ENCODE measurements at regions not wholly inside any gene's neighbourhood (a gene's known extent, or its start where the extent isn't known, plus 50 kb on each side); places are given as distances from the start of the nearest gene placed in this dataset.

- Histone ChIP-seq H3K9ac (ENCODE audit: low read length) (no peak overlapping the region), H3K4me3 (ENCODE audit: low read length) (no peak overlapping the region), H3K36me3 (ENCODE audit: control insufficient read depth, insufficient read depth, low read length) (no peaks in the 10 kb centered on the region), H3K4me1 (ENCODE audit: control insufficient read depth, insufficient read depth, low read length) (no peaks in the 10 kb centered on the region), H3K27me3 (ENCODE audit: control insufficient read depth, insufficient read depth, low read length) (no peaks in the 10 kb centered on the region), H3K9me3 (ENCODE audit: control insufficient read depth, low read length) (no peaks in the 10 kb centered on the region)
These were observed 528.0 kb downstream of the DACH1 start for GRCh38 chr13:71339005-71339404.

- Histone ChIP-seq H3K9me3 (ENCODE audit: control insufficient read depth, low read length) (no peaks in the 10 kb centered on the region), H3K4me1 (ENCODE audit: control insufficient read depth, insufficient read depth, low read length) (no peaks in the 10 kb centered on the region), H3K27me3 (ENCODE audit: control insufficient read depth, insufficient read depth, low read length) (no peaks in the 10 kb centered on the region), H3K36me3 (ENCODE audit: control insufficient read depth, insufficient read depth, low read length) (no peaks in the 10 kb centered on the region), H3K4me3 (ENCODE audit: low read length) (no peak overlapping the region), H3K9ac (ENCODE audit: low read length) (no peak overlapping the region)
These were observed 528.9 kb downstream of the DACH1 start for GRCh38 chr13:71338070-71338469.

GRCh38 chr13:71327266-71327665, 539.7 kb downstream of the DACH1 start:
- Histone ChIP-seq H3K4me1 (ENCODE audit: control insufficient read depth, insufficient read depth, low read length) (no peaks in the 10 kb centered on the region), H3K4me3 (ENCODE audit: low read length) (no peak overlapping the region), H3K9me3 (ENCODE audit: control insufficient read depth, low read length) (no peaks in the 10 kb centered on the region), H3K9ac (ENCODE audit: low read length) (no peak overlapping the region), H3K27me3 (ENCODE audit: control insufficient read depth, insufficient read depth, low read length) (no peaks in the 10 kb centered on the region), H3K36me3 (ENCODE audit: control insufficient read depth, insufficient read depth, low read length) (no peaks in the 10 kb centered on the region)

- H3K36me3 ChIP-seq (ENCODE audit: control insufficient read depth, insufficient read depth, low read length) = no peaks in the 10 kb centered on the region
These were observed 541.4 kb downstream of the DACH1 start for GRCh38 chr13:71325556-71325955.

GRCh38 chr13:71323266-71323665, 543.7 kb downstream of the DACH1 start:
- no peaks in the 10 kb centered on the region for H3K4me1 ChIP-seq (ENCODE audit: control insufficient read depth, insufficient read depth, low read length)
- no peak overlapping the region for H3K9ac ChIP-seq (ENCODE audit: low read length)
- no peaks in the 10 kb centered on the region for H3K36me3 ChIP-seq (ENCODE audit: control insufficient read depth, insufficient read depth, low read length)
- H3K27me3 ChIP-seq (ENCODE audit: control insufficient read depth, insufficient read depth, low read length) = no peaks in the 10 kb centered on the region
- no peak overlapping the region for H3K4me3 ChIP-seq (ENCODE audit: low read length)
- no peaks in the 10 kb centered on the region for H3K9me3 ChIP-seq (ENCODE audit: control insufficient read depth, low read length)

More at GRCh38 chr13:71325556-71325955, 541.4 kb downstream of the DACH1 start:
- Histone ChIP-seq H3K9me3 (ENCODE audit: control insufficient read depth, low read length) (no peaks in the 10 kb centered on the region), H3K4me1 (ENCODE audit: control insufficient read depth, insufficient read depth, low read length) (no peaks in the 10 kb centered on the region), H3K27me3 (ENCODE audit: control insufficient read depth, insufficient read depth, low read length) (no peaks in the 10 kb centered on the region), H3K4me3 (ENCODE audit: low read length) (no peak overlapping the region), H3K9ac (ENCODE audit: low read length) (no peak overlapping the region)

- no peaks in the 10 kb centered on the region for H3K9me3 ChIP-seq (ENCODE audit: control insufficient read depth, low read length)
- no peak overlapping the region for H3K4me3 ChIP-seq (ENCODE audit: low read length)
- no peak overlapping the region for H3K9ac ChIP-seq (ENCODE audit: low read length)
- H3K4me1 ChIP-seq (ENCODE audit: control insufficient read depth, insufficient read depth, low read length) = no peaks in the 10 kb centered on the region
- no peaks in the 10 kb centered on the region for H3K36me3 ChIP-seq (ENCODE audit: control insufficient read depth, insufficient read depth, low read length)
- no peaks in the 10 kb centered on the region for H3K27me3 ChIP-seq (ENCODE audit: control insufficient read depth, insufficient read depth, low read length)
These were observed 546.6 kb downstream of the DACH1 start for GRCh38 chr13:71320452-71320851.

GRCh38 chr13:71316792-71317363, 550.1 kb downstream of the DACH1 start:
- Histone ChIP-seq H3K4me3 (ENCODE audit: low read length) (no peak overlapping the region), H3K4me1 (ENCODE audit: control insufficient read depth, insufficient read depth, low read length) (no peaks in the 10 kb centered on the region), H3K36me3 (ENCODE audit: control insufficient read depth, insufficient read depth, low read length) (no peaks in the 10 kb centered on the region), H3K9ac (ENCODE audit: low read length) (no peak overlapping the region), H3K27me3 (ENCODE audit: control insufficient read depth, insufficient read depth, low read length) (no peaks in the 10 kb centered on the region), H3K9me3 (ENCODE audit: control insufficient read depth, low read length) (no peaks in the 10 kb centered on the region)

- no peaks in the 10 kb centered on the region for H3K27me3 ChIP-seq (ENCODE audit: control insufficient read depth, insufficient read depth, low read length)
- H3K9ac ChIP-seq (ENCODE audit: low read length) = no peak overlapping the region
- H3K4me3 ChIP-seq (ENCODE audit: low read length) = no peak overlapping the region
- H3K9me3 ChIP-seq (ENCODE audit: control insufficient read depth, low read length) = no peaks in the 10 kb centered on the region
- H3K4me1 ChIP-seq (ENCODE audit: control insufficient read depth, insufficient read depth, low read length) = no peaks in the 10 kb centered on the region
- H3K36me3 ChIP-seq (ENCODE audit: control insufficient read depth, insufficient read depth, low read length) = no peaks in the 10 kb centered on the region
These were observed 554.1 kb downstream of the DACH1 start for GRCh38 chr13:71312923-71313322.

GRCh38 chr13:71309905-71310304, 557.1 kb downstream of the DACH1 start:
- no peaks in the 10 kb centered on the region for H3K36me3 ChIP-seq (ENCODE audit: control insufficient read depth, insufficient read depth, low read length)
- H3K4me3 ChIP-seq (ENCODE audit: low read length) = no peak overlapping the region
- H3K9ac ChIP-seq (ENCODE audit: low read length) = no peak overlapping the region

GRCh38 chr13:71306821-71307220, 560.2 kb downstream of the DACH1 start:
- Histone ChIP-seq H3K4me1 (ENCODE audit: control insufficient read depth, insufficient read depth, low read length) (peaks cover 5% of the 10 kb centered on the region), H3K27me3 (ENCODE audit: control insufficient read depth, insufficient read depth, low read length) (no peaks in the 10 kb centered on the region), H3K36me3 (ENCODE audit: control insufficient read depth, insufficient read depth, low read length) (no peaks in the 10 kb centered on the region)

More at GRCh38 chr13:71309905-71310304, 557.1 kb downstream of the DACH1 start:
- Histone ChIP-seq H3K4me1 (ENCODE audit: control insufficient read depth, insufficient read depth, low read length) (peaks cover under 1% of the 10 kb centered on the region), H3K9me3 (ENCODE audit: control insufficient read depth, low read length) (no peaks in the 10 kb centered on the region), H3K27me3 (ENCODE audit: control insufficient read depth, insufficient read depth, low read length) (no peaks in the 10 kb centered on the region)

GRCh38 chr13:71304861-71305260, 562.1 kb downstream of the DACH1 start:
- Histone ChIP-seq H3K9me3 (ENCODE audit: control insufficient read depth, low read length) (no peaks in the 10 kb centered on the region), H3K27me3 (ENCODE audit: control insufficient read depth, insufficient read depth, low read length) (no peaks in the 10 kb centered on the region), H3K9ac (ENCODE audit: low read length) (no peak overlapping the region), H3K4me1 (ENCODE audit: control insufficient read depth, insufficient read depth, low read length) (peaks cover 5% of the 10 kb centered on the region), H3K4me3 (ENCODE audit: low read length) (no peak overlapping the region), H3K36me3 (ENCODE audit: control insufficient read depth, insufficient read depth, low read length) (no peaks in the 10 kb centered on the region)

More at GRCh38 chr13:71306821-71307220, 560.2 kb downstream of the DACH1 start:
- Histone ChIP-seq H3K4me3 (ENCODE audit: low read length) (no peak overlapping the region), H3K9me3 (ENCODE audit: control insufficient read depth, low read length) (no peaks in the 10 kb centered on the region), H3K9ac (ENCODE audit: low read length) (no peak overlapping the region)

- no peaks in the 10 kb centered on the region for H3K9me3 ChIP-seq (ENCODE audit: control insufficient read depth, low read length)
- no peak overlapping the region for H3K4me3 ChIP-seq (ENCODE audit: low read length)
- no peak overlapping the region for H3K9ac ChIP-seq (ENCODE audit: low read length)
- peaks cover 5% of the 10 kb centered on the region for H3K4me1 ChIP-seq (ENCODE audit: control insufficient read depth, insufficient read depth, low read length)
- no peaks in the 10 kb centered on the region for H3K27me3 ChIP-seq (ENCODE audit: control insufficient read depth, insufficient read depth, low read length)
- no peaks in the 10 kb centered on the region for H3K36me3 ChIP-seq (ENCODE audit: control insufficient read depth, insufficient read depth, low read length)
These were observed 563.9 kb downstream of the DACH1 start for GRCh38 chr13:71303144-71303543.

GRCh38 chr13:71300602-71301001, 566.4 kb downstream of the DACH1 start:
- H3K4me3 ChIP-seq (ENCODE audit: low read length) = no peak overlapping the region
- H3K9me3 ChIP-seq (ENCODE audit: control insufficient read depth, low read length) = no peaks in the 10 kb centered on the region
- peaks cover 5% of the 10 kb centered on the region for H3K4me1 ChIP-seq (ENCODE audit: control insufficient read depth, insufficient read depth, low read length)
- H3K27me3 ChIP-seq (ENCODE audit: control insufficient read depth, insufficient read depth, low read length) = no peaks in the 10 kb centered on the region
- H3K9ac ChIP-seq (ENCODE audit: low read length) = no peak overlapping the region
- no peaks in the 10 kb centered on the region for H3K36me3 ChIP-seq (ENCODE audit: control insufficient read depth, insufficient read depth, low read length)

Measured in mucosa of stomach (tissue), 1 donor.